ENCODE measurements at regions not wholly inside any gene's neighbourhood (a gene's known extent, or its start where the extent isn't known, plus 50 kb on each side); places are given as distances from the start of the nearest gene placed in this dataset.

DNA sequence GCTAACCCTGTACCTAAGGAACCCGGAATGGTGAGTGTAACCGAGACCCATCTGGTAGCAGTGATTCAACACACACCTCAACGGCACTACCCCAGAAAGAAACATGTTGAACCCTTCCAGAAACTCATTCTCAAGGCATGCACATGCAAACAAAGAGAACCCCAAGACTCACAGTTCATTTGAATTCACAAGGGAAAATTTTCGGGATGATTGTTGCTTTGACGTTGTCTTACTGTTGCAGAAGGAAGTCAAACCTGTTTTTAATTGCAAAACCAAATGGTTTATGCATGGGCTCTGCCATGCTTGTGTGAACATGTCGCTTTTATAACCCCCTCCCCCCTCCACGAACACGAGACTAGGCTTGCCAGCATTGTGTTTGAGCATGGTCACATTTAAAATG, 539.7 kb downstream of the GATA3 start:
- Histone ChIP-seq H2AFZ (ENCODE audit: low read depth, low read length) (no peak overlapping the region), H3K27me3 (ENCODE audit: control insufficient read depth in 2 of 2, insufficient read depth in 2 of 2, low read length in 2 of 2) (no peaks in the 10 kb centered on the region), H3K9ac (replicated peaks; ENCODE audit: extremely low read depth, insufficient read depth, low read length) (no peak overlapping the region), H3K9me3 (replicated peaks; ENCODE audit: control insufficient read depth, insufficient read depth, low read length) (no peaks in the 10 kb centered on the region), H3K27ac (ENCODE audit: insufficient read depth, low read depth, low read length) (no peak overlapping the region), H3K4me1 (ENCODE audit: control insufficient read depth, extremely low read depth, insufficient read depth, low read length) (no peaks in the 10 kb centered on the region), H3K4me2 (ENCODE audit: insufficient read depth, low read length) (no peak overlapping the region), H3K36me3 (ENCODE audit: control insufficient read depth in 2 of 2, extremely low read depth in 1 of 2, insufficient read depth in 2 of 2, low read length in 2 of 2) (no peaks in the 10 kb centered on the region), H3K79me2 (ENCODE audit: control insufficient read depth, insufficient read depth, low read length) (no peaks in the 10 kb centered on the region), H3K9me1 (replicated peaks; ENCODE audit: control insufficient read depth, extremely low read depth, insufficient read depth, low read length) (no peaks in the 10 kb centered on the region), H4K20me1 (replicated peaks; ENCODE audit: control insufficient read depth, extremely low read depth, insufficient read depth, low read length) (no peaks in the 10 kb centered on the region), H3K4me3 (replicated peaks in 1 of 3; ENCODE audit: insufficient read depth in 1 of 3, low read depth in 1 of 3, low read length in 3 of 3) (no peak overlapping the region)
- TF ChIP-seq GATA2 (IDR thresholded peaks at IDR 0.05; ENCODE audit: insufficient read depth, insufficient read length, low read depth, low read length), result no peak
- TF ChIP-seq FOS (IDR thresholded peaks at IDR 0.05; ENCODE audit: borderline replicate concordance, insufficient read depth, low read length), result no peak
- TF ChIP-seq CTCF (IDR thresholded peaks at IDR 0.05; ENCODE audit: extremely low read depth in 1 of 2, insufficient read depth in 1 of 2, low read depth in 1 of 2, low read length in 2 of 2), result no peak
- TF ChIP-seq POLR2AphosphoS5 (IDR thresholded peaks at IDR 0.05; ENCODE audit: insufficient read depth, low read depth, low read length), result no peak
- TF ChIP-seq EZH2 (IDR thresholded peaks at IDR 0.05; ENCODE audit: borderline replicate concordance, low read depth, low read length, severe bottlenecking), result no peak
- no peak for TF ChIP-seq JUN (IDR thresholded peaks at IDR 0.05; ENCODE audit: borderline replicate concordance, insufficient read depth, insufficient read length, low read depth)
- TF ChIP-seq, protein P1, sequence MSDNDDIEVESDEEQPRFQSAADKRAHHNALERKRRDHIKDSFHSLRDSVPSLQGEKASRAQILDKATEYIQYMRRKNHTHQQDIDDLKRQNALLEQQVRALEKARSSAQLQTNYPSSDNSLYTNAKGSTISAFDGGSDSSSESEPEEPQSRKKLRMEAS (IDR thresholded peaks at IDR 0.05; ENCODE audit: insufficient read depth, insufficient read length), result no peak
- TF ChIP-seq MYC (IDR thresholded peaks at IDR 0.05; ENCODE audit: low read depth, low read length), result no peak
- no peak for TF ChIP-seq POLR2A (IDR thresholded peaks at IDR 0.05; ENCODE audit: low read depth, low read length)
- intact Hi-C loops (cut with micrococcal nuclease) (no loop called here), dilution Hi-C loops (cut with MboI; ENCODE audit: extremely low pct_ligation_motif_present, low sequenced_read_pairs) (no loop called here)
- BruUV-seq (replicated peaks), result no TSS peak
- CTCF ChIA-PET, result no interaction called here
- FAIRE-seq (no peak), DNase-seq (ENCODE audit: low read depth, low spot score) (no peak)
- POLR2A ChIA-PET, result no interaction called here

Measured in endothelial cell of umbilical vein (primary cell).